ENCODE measurements at regions not wholly inside any gene's neighbourhood (a gene's known extent, or its start where the extent isn't known, plus 50 kb on each side); places are given as distances from the start of the nearest gene placed in this dataset.

- no peak overlapping the region for H3K27ac Mint-ChIP-seq
- no peaks in the 10 kb centered on the region for H3K36me3 Mint-ChIP-seq (ENCODE audit: low read depth)
- peaks cover 8% of the 10 kb centered on the region for H3K9me3 Mint-ChIP-seq
- no peak overlapping the region for H3K4me3 Mint-ChIP-seq
- H3K4me1 Mint-ChIP-seq: peaks cover 16% of the 10 kb centered on the region
- H3K27me3 Mint-ChIP-seq (ENCODE audit: low read depth, poor library complexity): peaks cover 43% of the 10 kb centered on the region
- no peak for DNase-seq
- no peak for TF ChIP-seq CTCF (IDR thresholded peaks at IDR 0.05)
Observed at GRCh38 chr18:47399475-47399874, 148.0 kb upstream of the SKOR2 start.

GRCh38 chr18:47397671-47398319 is 146.3 kb upstream of the SKOR2 start:
- Mint-ChIP-seq H3K27me3 (ENCODE audit: low read depth, poor library complexity) (peaks cover 37% of the 10 kb centered on the region), H3K4me3 (no peak overlapping the region), H3K27ac (no peak overlapping the region), H3K36me3 (ENCODE audit: low read depth) (no peaks in the 10 kb centered on the region), H3K4me1 (no peaks in the 10 kb centered on the region), H3K9me3 (peaks cover 8% of the 10 kb centered on the region)
- peak; percentile 36 for DNase-seq
- TF ChIP-seq CTCF (IDR thresholded peaks at IDR 0.05): peak; percentile 41

- peaks cover 22% of the 10 kb centered on the region for H3K27me3 Mint-ChIP-seq (ENCODE audit: low read depth, poor library complexity)
- H3K27ac Mint-ChIP-seq: no peak overlapping the region
- peaks cover 3% of the 10 kb centered on the region for H3K9me3 Mint-ChIP-seq
- H3K36me3 Mint-ChIP-seq (ENCODE audit: low read depth): no peaks in the 10 kb centered on the region
- no peak for TF ChIP-seq CTCF (IDR thresholded peaks at IDR 0.05)
- H3K4me1 Mint-ChIP-seq: peaks cover 22% of the 10 kb centered on the region
- no peak for DNase-seq
- no peak overlapping the region for H3K4me3 Mint-ChIP-seq
Observed at GRCh38 chr18:47391665-47392064, 140.2 kb upstream of the SKOR2 start.

DNA sequence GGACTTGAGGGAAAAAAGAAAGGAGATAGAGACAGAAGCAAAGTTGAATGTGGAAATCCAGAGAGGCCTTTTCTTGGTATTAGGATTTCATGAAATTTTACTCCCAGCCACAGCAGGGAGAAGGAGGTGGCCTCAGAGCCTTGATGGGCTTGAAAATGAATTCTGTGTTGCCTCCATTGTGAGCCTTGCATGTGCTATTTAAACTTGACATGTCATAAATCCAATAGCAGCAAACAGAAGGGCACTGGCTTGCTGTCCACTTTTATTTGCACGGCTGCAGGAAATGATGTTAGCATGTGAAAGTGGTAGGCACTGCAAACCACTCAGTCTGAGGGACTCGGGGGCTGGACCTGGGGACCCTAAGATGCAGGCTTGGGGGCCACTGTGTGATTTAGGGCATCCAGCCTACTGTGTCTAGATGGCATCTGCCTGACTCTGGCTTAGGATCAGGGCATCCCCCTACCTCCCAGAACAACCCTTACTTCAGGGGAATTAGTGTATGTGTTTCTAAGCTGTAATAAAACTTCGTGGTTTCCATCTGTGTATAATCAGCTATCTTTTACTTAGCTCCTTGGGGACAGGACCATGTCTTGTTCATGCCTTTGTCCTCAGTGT is 139.1 kb upstream of the SKOR2 start:
- no peak for DNase-seq
- no peak overlapping the region for H3K27ac Mint-ChIP-seq
- H3K4me3 Mint-ChIP-seq: no peak overlapping the region
- H3K27me3 Mint-ChIP-seq (ENCODE audit: low read depth, poor library complexity): peaks cover 15% of the 10 kb centered on the region
- TF ChIP-seq CTCF (IDR thresholded peaks at IDR 0.05): no peak
- H3K9me3 Mint-ChIP-seq: peaks cover 14% of the 10 kb centered on the region
- peaks cover 22% of the 10 kb centered on the region for H3K4me1 Mint-ChIP-seq
- no peaks in the 10 kb centered on the region for H3K36me3 Mint-ChIP-seq (ENCODE audit: low read depth)

DNA sequence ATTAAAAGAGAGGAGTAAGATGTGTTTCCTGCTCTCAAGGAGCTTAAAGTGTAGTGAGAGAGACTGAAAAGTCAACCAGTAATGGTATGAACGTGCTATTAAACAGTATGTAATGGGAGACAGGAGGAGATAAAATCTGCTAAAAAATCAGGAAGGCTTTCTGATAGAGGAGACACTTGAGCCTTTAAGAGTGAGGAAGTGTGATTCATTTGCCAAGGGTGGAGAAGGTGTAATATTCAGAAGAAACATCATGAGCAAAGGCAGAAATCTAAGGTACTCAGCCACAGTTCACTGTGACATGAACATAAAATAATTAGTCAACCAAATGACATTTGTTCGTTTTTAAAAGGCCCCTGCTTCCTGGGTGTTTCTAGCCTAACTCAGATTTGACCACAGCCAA is 137.8 kb upstream of the SKOR2 start:
- TF ChIP-seq CTCF (IDR thresholded peaks at IDR 0.05): no peak
- no peaks in the 10 kb centered on the region for H3K36me3 Mint-ChIP-seq (ENCODE audit: low read depth)
- H3K4me3 Mint-ChIP-seq: no peak overlapping the region
- peaks cover 9% of the 10 kb centered on the region for H3K27me3 Mint-ChIP-seq (ENCODE audit: low read depth, poor library complexity)
- H3K27ac Mint-ChIP-seq: no peak overlapping the region
- no peak for DNase-seq
- peaks cover 22% of the 10 kb centered on the region for H3K4me1 Mint-ChIP-seq
- H3K9me3 Mint-ChIP-seq: peaks cover 16% of the 10 kb centered on the region

- Mint-ChIP-seq H3K9me3 (peaks cover 16% of the 10 kb centered on the region), H3K36me3 (ENCODE audit: low read depth) (no peaks in the 10 kb centered on the region), H3K4me3 (no peak overlapping the region), H3K27ac (no peak overlapping the region), H3K27me3 (ENCODE audit: low read depth, poor library complexity) (peaks cover 9% of the 10 kb centered on the region), H3K4me1 (peaks cover 24% of the 10 kb centered on the region)
- no peak for TF ChIP-seq CTCF (IDR thresholded peaks at IDR 0.05)
- no peak for DNase-seq
Observed at GRCh38 chr18:47387864-47388263, 136.4 kb upstream of the SKOR2 start.
